Parathyroid adenoma (tissue), 2 donors: ENCODE measurements at regions not wholly inside any gene's neighbourhood (a gene's known extent, or its start where the extent isn't known, plus 50 kb on each side); places are given as distances from the start of the nearest gene placed in this dataset.

Experiments
- H2AFZ ChIP-seq: fragments of 300-600 bp; sonication (generic); one replicate; pipeline ENCODE4 v1.7.0; 2017; ENCODE audit warnings: antibody characterized with exemption, mild to moderate bottlenecking
- H3K27ac ChIP-seq: fragments of 300-600 bp; sonication (generic); one replicate; pipeline ENCODE4 v1.7.0; 2017
- H3K27me3 ChIP-seq: fragments of 300-600 bp; sonication (generic); one replicate; pipeline ENCODE4 v1.7.0; 2017; ENCODE audit warnings: low read length; ENCODE audit not compliant: control insufficient read depth, insufficient read depth
- H3K36me3 ChIP-seq: fragments of 300-600 bp; sonication (generic); one replicate; pipeline ENCODE4 v1.7.0; 2017; ENCODE audit warnings: low read length; ENCODE audit not compliant: control insufficient read depth, insufficient read depth
- H3K4me1 ChIP-seq: fragments of 300-600 bp; sonication (generic); one replicate; pipeline ENCODE4 v1.7.0; 2017; ENCODE audit warnings: control low read depth
- H3K4me2 ChIP-seq: fragments of 300-600 bp; sonication (generic); one replicate; pipeline ENCODE4 v1.7.0; 2017; ENCODE audit warnings: low read length
- H3K4me3 ChIP-seq: fragments of 300-600 bp; sonication (generic); one replicate; pipeline ENCODE4 v1.7.0; 2017; ENCODE audit warnings: low read depth, low read length
- H3K79me2 ChIP-seq: fragments of 300-600 bp; sonication (generic); one replicate; pipeline ENCODE4 v1.7.0; 2017; ENCODE audit warnings: control low read depth
- H3K9ac ChIP-seq: fragments of 300-600 bp; sonication (generic); one replicate; pipeline ENCODE4 v1.7.0; 2017; ENCODE audit warnings: mild to moderate bottlenecking
- H3K9me3 ChIP-seq: fragments of 300-600 bp; sonication (generic); one replicate; pipeline ENCODE4 v1.7.0; 2017; ENCODE audit warnings: low read length; ENCODE audit not compliant: control insufficient read depth
- TF ChIP-seq, protein P1 (sequence below): fragments of 300-600 bp; sonication (generic); IDR thresholded peaks from one replicate; pipeline ENCODE4 v1.7.0; 2017; ENCODE audit warnings: antibody characterized with exemption, mild to moderate bottlenecking
- donor health status: primary hyperparathyroidism.

DNA sequence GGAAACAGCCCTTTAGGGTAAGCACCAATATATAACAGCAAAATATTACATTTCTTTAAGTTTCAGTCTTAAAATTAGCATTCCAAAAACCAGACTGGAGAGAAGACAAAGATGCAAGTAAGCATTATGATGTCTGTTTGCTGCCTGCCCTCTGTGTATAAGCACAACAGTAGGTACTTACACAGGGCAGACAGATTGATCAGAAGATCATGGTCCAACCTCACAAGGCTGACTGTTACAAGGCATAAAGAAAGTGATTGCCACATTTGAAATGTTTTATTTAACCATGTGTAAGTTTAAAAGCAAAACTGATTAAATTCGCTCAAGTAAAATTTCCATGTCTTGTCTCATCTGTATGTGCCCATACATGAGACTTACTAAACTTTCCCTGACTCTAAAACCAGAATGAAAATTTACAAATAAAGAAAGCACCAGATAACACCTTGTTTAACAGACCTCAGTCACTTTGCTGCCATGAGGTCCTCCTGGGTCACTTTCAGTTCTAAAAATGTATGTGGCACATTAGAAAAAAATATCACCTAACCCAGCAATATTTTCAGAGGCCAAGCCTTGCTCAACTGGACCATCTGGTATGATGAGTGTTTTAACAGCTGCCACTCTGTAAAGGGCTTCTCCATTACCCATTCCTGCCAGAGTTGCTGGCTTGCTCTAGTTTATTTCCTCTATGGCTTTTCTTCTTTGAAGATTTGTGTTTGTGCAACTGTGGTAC is 297.0 kb downstream of the RBM26 start:
- no peak overlapping the region for H2AFZ ChIP-seq
- no peak overlapping the region for H3K4me3 ChIP-seq
- no peaks in the 10 kb centered on the region for H3K9me3 ChIP-seq
- H3K9ac ChIP-seq: no peak overlapping the region
- H3K4me1 ChIP-seq: no peaks in the 10 kb centered on the region
- no peaks in the 10 kb centered on the region for H3K79me2 ChIP-seq
- H3K36me3 ChIP-seq: no peaks in the 10 kb centered on the region
- TF ChIP-seq, protein P1, sequence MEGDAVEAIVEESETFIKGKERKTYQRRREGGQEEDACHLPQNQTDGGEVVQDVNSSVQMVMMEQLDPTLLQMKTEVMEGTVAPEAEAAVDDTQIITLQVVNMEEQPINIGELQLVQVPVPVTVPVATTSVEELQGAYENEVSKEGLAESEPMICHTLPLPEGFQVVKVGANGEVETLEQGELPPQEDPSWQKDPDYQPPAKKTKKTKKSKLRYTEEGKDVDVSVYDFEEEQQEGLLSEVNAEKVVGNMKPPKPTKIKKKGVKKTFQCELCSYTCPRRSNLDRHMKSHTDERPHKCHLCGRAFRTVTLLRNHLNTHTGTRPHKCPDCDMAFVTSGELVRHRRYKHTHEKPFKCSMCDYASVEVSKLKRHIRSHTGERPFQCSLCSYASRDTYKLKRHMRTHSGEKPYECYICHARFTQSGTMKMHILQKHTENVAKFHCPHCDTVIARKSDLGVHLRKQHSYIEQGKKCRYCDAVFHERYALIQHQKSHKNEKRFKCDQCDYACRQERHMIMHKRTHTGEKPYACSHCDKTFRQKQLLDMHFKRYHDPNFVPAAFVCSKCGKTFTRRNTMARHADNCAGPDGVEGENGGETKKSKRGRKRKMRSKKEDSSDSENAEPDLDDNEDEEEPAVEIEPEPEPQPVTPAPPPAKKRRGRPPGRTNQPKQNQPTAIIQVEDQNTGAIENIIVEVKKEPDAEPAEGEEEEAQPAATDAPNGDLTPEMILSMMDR: no peak
- H3K4me2 ChIP-seq: no peak overlapping the region
- no peaks in the 10 kb centered on the region for H3K27me3 ChIP-seq
- H3K27ac ChIP-seq: no peak overlapping the region

DNA sequence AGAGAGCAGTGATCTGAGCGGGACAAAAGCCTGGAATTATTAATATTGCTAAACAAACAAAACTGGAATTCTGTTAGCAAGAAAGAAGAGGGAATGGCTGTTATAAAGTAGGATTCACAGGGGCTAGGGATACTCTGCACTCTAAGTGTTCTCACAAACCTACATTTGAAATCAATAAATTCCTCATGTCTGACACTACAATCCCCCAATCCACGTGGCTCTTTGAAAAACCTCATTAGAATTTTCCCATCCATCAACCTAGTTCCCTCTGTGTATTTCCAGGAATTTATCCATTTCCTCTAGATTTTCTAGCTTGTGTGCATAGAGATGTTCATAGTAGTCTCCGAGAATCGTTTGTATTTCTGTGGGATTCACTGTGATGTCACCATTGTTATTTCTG is 307.5 kb downstream of the RBM26 start:
- TF ChIP-seq, protein P1: no peak
- Histone ChIP-seq H3K36me3 (no peaks in the 10 kb centered on the region), H2AFZ (no peak overlapping the region), H3K9ac (no peak overlapping the region), H3K9me3 (no peaks in the 10 kb centered on the region), H3K4me1 (no peaks in the 10 kb centered on the region), H3K27ac (no peak overlapping the region), H3K79me2 (no peaks in the 10 kb centered on the region), H3K4me3 (no peak overlapping the region), H3K4me2 (no peak overlapping the region), H3K27me3 (no peaks in the 10 kb centered on the region)

DNA sequence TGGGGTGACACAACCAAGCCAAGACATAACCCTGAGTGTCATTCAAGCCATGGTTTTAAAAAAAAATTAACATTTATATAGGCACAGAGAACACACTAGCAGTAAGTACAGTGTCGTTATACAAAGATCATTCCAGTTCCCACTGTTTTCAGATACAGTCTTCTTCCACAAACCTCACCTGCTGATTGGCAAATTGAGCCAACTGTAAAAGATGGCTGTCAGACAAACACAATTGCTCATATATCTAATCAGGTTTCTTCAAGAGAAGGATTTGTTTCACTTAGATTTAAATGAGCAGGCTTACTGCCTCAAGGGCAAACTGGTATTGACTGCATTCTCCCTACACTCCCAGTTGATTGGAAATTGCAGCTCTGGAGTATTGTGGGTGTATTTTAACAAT is 308.9 kb downstream of the RBM26 start:
- no peaks in the 10 kb centered on the region for H3K4me1 ChIP-seq
- no peak overlapping the region for H3K27ac ChIP-seq
- no peaks in the 10 kb centered on the region for H3K79me2 ChIP-seq
- TF ChIP-seq, protein P1: no peak
- H2AFZ ChIP-seq: no peak overlapping the region
- H3K9ac ChIP-seq: no peak overlapping the region
- no peaks in the 10 kb centered on the region for H3K27me3 ChIP-seq
- H3K4me3 ChIP-seq: no peak overlapping the region
- no peak overlapping the region for H3K4me2 ChIP-seq
- no peaks in the 10 kb centered on the region for H3K9me3 ChIP-seq
- H3K36me3 ChIP-seq: no peaks in the 10 kb centered on the region

DNA sequence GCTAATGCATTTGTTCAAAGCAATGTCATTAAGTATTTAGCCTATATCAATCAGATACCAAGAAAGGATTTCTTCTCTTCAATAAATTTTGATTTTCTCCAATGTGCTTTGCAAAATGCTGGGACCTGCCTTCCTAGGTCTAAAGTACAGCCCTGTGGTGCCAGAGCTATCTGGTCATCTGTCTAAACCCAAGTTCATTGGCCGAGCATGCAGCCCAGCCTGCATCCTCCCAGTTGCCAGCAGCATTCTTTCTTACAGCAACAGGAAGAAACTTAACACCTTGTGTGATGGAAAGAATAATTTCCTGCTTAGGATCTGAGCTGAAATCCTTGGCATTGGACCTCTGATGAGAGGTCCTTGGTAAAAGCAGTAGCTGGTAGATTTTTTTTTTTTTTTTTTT is 310.0 kb downstream of the RBM26 start:
- H3K9me3 ChIP-seq: no peaks in the 10 kb centered on the region
- no peak overlapping the region for H3K4me2 ChIP-seq
- no peaks in the 10 kb centered on the region for H3K79me2 ChIP-seq
- TF ChIP-seq, protein P1: no peak
- H3K4me1 ChIP-seq: no peaks in the 10 kb centered on the region
- no peak overlapping the region for H3K9ac ChIP-seq
- no peaks in the 10 kb centered on the region for H3K27me3 ChIP-seq
- no peaks in the 10 kb centered on the region for H3K36me3 ChIP-seq
- no peak overlapping the region for H3K4me3 ChIP-seq
- no peak overlapping the region for H2AFZ ChIP-seq
- H3K27ac ChIP-seq: no peak overlapping the region

DNA sequence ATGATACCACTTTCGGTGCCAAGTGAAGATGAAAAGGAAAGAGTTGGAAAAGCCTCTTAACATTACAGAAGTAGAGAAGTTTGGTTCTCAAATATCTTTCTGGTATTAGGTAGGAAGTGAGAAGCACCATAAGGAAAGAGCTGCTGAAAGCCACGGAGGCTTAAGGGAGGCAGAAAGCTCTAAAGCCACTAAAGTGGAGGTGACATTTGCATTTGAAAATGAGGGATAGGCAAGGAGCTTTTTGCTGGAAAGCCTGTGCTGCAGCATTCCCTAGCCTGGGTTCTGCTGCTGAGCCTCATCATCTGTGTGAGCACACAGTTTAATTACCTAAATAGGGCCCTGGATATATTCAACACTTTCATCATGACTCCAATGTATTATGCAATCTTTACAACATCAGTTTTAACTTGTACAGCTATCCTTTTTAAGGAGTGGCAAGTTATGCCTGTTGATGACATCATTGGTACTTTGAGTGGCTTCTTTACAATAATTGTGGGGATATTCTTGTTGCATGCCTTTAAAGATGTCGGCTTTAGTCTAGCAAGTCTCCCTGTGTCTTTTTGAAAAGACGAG is 315.4 kb downstream of the RBM26 start:
- no peak overlapping the region for H3K4me3 ChIP-seq
- no peaks in the 10 kb centered on the region for H3K4me1 ChIP-seq
- H3K36me3 ChIP-seq: no peaks in the 10 kb centered on the region
- no peaks in the 10 kb centered on the region for H3K27me3 ChIP-seq
- no peak overlapping the region for H3K9ac ChIP-seq
- no peaks in the 10 kb centered on the region for H3K79me2 ChIP-seq
- H3K27ac ChIP-seq: no peak overlapping the region
- no peak overlapping the region for H2AFZ ChIP-seq
- no peaks in the 10 kb centered on the region for H3K9me3 ChIP-seq
- H3K4me2 ChIP-seq: no peak overlapping the region
- TF ChIP-seq, protein P1: no peak
